Medulla oblongata (tissue), 1 donor: ENCODE measurements at regions not wholly inside any gene's neighbourhood (a gene's known extent, or its start where the extent isn't known, plus 50 kb on each side); places are given as distances from the start of the nearest gene placed in this dataset.

Experiments
- DNase-seq: peaks from one replicate; pipeline ENCODE4 v3.0.0-alpha.2; 2015; ENCODE audit errors: extremely low spot score

DNA sequence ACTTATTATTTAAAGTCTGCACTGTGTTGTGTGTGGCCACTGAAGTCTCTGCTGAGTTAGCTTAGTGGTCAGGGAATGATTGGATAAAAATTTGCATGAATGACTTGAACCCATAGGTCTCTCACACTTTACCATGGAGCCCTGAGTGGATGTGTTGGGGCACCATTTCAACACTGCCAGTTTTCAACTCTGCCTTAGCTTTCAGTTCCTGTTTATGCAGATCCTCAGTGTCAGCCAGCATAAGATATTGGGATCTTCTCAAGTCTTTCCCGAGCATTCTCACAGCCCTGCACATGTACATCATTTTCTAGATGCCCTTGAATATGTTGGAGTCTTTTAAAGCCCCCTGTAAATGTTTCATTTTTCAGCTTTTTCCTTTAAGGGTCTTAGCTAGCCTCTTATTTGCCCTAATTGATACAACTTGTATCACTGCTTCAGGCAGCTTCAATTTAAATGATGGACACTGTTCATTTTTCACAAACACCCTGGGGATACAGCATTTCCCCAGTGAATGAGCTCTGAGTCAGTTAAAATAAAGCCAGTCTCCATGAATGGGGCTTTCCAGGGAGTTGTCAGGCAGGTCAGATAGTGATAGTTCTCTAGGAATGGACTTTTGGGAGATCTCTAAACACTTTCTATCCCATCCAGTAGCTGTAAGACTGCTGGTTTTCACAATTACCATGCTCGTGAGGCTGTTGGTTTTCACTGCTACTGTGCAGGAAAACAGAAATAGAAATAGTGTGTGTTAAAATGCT lies 211.9 kb upstream of the PAPPA start:
- DNase-seq = no peak

DNA sequence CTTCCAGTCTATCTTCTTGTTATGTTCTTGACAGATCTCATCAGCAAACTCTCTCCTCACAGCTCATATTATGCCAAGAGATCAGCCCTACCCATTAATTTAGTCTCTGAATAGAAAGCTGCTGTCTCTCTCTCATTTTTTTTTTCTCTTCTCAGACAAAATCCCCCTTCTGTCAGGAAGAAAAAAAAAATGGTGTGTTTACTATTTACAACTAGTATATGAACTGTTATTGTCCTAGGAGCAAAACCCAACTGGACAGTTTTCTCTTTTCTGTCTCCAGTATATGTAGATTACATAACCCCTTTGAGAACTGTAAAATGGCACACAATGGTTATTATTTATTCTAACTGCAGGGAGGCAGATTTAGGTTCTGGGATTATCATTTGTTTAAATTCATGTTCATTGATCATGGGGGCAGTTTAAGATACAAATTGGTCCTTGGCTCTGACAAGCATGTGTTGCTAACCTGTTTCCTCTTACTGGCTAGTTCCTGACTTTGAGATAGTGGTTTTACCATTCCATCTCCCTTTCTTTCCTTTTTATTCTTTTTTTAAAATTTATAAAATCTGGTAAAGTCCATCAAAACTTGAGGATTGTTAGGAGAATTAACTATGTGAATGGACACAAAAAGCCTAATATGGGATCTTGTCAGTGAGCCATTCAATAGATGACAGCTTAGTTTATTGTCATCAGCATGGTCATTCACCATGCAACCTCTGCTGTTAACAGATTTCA lies 210.0 kb upstream of the PAPPA start:
- no peak for DNase-seq

DNA sequence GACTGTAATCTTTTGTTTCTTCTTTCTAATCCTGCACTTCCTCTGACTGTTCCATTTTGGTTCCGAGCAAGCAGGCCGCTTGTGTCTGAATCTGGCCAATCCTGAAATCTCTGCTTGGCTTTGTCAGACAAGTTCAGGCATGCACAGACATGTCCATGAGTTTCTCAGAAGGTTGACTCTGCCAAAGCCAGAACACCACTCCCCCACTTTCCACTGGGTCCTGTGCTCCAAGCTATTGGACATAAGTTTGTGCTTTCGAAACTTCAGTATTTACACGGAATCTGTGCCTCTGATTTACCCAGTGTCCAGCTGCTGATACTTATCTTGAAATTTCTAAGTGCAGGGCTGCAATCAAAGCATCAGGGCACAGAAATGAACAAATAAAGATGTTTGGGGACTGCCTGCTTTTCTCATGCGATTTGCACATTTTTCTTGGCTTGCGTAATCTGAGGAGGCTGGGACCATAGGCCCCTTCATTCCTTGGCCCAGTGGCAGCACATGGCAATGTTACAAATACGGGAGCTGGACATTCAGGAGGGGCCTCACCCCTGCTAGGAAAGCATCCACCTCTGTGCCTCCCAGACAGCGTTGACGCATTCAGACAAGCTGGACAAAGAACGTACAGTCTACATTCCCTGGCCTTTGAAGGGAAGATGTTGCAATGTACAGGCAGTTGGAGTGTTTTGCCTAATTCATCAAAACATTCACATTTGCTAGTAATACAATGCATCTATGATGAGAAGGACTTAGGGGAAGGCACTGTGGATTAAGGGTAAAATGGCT lies 209.2 kb upstream of the PAPPA start:
- peak; percentile 3 for DNase-seq

DNA sequence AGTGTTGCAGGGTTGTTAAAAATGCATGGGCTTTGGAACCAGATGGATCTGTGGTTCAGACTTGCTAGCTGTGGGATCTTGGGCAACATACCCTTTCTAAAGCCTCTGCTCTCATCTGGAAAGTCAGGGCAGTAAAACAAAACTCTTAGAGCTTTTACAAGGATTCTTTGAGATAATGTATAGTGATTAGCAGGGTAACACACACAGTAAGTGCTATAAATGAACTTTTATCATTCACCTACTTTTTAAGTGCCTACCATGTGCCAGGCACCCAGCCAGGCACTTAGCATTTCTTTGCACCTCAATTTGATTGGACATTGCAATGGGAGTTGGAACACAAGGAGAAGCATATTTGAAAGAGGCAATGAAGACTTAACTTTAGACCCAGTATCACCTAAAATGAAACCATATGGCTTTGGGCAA lies 208.6 kb upstream of the PAPPA start:
- no peak for DNase-seq

DNA sequence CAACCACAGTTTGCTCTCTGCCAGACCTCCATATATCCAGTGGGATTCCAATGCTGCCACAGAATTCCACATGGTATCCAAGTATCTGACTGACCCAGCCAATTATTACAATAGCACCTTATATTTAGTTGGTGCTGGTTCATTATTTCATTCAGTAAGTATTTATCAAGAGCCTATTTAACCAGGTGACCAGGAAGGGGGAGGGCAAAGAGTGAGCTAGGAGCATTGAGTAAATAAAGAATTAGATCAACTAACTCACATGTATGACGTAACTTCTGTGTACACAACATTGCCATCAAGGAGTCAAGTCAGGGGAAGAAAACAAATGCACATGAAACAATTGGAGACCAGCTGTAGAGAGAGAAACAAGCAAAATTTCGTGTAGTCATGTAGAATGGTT lies 207.1 kb upstream of the PAPPA start:
- no peak for DNase-seq

DNA sequence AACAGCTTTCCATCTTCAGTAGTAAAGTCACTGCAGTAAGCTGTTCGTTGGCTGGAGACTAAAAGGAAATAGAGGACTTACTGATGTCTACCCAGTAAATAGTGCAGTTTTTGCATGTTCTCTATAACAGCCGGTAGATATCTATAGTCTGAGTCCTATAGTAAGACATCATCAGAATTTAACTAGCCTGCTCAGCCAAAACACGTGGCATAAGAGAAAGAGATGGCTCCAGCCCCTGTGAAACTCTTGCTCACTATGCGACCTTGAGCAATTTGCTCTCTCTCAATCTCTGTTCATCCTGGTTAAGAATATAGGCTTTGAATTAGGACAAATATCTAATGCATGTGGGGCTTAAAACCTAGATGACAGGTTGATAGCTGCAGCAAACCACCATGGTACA lies 201.6 kb upstream of the PAPPA start:
- no peak for DNase-seq

DNA sequence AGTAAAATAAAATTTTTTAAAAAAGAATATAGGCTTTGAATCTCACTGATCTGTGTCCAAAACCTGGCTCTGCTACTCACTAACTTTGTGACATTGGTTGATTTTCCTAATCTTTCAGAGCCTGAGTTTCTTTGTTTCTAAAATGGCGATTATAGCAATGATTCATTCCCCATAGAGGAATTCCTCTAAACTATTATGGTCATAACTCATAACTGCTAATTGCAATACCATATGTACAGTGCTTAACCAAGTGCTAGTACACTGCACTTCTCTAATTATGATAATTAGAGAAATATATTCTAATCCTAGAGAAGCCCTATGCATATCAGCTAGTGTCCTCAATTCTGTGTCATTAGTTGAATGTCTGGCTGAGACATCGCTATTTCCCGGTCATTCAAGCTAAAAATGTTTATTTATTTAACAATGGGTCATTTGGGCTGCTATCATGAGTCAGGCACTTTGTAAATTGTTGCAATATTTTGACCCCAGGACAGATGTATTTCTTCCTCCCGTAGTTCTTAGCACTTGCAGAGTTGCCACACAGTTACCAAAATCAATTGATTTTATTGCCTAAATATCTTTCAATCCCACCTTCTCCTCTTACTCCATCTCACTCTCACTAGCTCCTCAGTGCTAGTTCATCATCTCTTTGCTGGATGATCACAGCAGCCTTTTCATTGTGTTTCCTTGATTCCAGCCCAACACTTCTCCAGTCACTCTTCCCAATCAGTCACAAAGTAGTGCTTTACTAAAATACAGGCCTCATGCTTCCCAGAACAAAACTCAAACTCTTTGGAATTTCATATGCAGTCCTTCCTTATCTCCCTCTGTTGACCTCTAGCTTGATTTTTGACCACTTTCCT lies 200.9 kb upstream of the PAPPA start:
- DNase-seq = no peak

DNA sequence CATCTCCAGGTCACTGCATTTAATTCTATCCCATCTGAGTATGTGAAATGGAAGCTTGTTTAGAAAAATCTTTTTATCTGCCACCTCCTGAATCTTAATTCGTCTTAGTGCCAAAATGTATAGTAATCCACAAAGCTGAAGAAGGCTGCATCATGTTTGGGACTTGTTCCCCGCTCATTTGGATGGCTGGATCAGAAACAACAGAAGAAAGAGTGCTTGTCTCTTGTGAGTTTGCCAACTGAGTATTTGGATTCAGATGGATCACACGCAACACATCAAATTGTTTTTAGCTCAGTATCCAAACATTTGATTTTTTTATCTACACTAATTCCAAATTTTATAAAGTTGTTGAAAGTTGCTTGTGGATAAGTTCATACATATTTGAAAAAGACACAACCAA lies 197.2 kb upstream of the PAPPA start:
- DNase-seq = no peak

DNA sequence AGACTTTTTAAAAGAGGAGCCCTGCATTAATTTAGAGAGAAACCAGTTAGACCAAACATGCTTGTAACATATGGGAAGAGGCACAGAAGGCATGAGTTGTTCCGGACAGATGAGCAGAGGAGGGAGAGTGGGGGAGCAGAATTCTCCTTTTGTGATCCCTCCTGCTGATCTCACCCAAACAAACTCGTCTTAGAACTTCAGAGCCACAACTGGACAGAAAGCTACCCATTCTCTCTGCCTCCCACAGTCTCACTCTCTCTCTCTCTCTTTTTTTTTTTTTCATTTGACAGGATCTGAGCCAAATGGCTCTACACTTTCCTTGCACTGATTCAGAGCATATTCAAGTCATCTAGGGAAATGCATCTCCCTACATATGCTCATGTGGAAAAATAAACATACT lies 196.0 kb upstream of the PAPPA start:
- no peak for DNase-seq

DNA sequence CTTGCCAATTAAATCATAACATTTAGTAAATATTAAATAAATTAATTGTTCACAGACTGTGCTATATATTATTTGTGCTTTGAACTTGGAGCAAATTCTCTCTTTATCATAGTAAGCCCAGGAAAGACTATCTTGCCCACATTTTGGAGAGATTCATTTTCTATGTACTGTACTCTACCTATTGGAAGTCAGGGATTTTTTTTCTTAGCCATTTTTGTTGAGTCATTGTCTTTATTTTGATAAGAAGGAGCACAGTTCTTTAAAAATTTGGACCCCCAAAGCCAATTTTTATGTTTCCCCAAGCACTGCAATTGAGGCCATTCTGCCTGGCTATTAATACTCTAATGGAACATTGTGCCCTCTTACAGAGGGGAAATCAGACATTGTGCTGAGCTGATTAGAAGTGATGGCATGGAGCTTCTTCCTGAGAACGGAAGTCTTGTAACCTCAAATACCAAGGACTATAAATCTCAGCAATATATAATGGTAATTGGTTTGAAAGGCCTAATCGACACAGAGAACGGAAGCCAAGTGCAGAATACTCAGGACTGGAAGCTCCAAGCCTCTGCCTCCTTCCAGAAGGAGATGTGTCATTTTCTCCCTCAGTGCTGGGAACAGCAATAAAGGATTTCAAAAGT lies 188.8 kb upstream of the PAPPA start:
- no peak for DNase-seq

DNA sequence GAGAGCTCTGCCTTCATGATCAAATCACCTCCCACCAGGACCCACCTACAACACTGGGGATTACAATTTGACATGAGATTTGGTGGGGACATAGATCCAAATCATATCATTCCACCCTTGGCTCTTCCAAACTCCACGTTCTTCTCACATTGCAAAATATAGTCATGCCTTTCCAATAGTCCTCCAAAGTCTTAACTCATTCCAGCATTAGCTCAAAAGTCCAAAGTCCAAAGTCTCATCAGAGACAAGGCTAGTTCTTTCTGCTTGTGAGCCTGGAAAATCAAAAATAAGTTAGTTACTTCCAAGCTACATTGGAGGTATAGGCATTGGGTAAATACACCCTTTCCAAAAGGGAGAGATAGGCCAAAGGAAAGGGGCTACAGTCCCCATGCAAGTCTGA lies 186.9 kb upstream of the PAPPA start:
- DNase-seq = no peak

DNA sequence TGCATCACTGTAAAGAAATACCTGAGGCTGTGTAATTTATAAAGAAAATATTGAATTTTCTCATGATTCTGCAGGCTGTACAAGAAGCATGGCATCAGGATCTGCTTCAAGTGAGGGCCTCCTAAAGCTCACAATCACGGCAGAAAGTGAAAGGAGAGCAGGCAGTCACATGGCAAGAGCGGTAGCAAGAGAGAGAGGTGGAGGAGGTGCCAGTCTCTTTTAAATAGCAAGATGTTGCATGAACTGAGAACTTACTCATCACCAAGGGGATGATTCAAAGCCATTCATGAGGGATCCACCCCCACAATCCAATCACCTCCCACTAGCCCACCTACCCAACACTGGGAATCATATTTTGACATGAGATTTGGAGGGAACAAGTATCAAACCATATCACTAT lies 184.5 kb upstream of the PAPPA start:
- DNase-seq = no peak

DNA sequence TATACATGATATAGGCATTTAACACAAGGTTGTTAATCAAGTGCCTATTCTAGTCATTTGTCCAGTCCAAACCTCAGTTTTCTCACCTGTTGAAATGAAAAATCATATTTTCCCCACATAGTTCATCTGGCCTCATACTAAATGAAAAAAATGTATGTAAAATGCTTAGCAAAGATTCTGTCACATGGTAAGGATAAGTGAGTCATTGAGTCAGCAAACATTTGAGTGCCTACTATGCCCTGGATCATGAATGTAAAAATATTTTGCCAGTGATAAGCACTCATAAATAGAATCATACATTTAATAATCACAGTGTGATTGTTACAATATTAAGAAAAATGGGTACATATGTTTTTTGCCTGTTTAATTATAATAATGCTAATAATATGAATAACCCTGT lies 181.2 kb upstream of the PAPPA start:
- no peak for DNase-seq

DNA sequence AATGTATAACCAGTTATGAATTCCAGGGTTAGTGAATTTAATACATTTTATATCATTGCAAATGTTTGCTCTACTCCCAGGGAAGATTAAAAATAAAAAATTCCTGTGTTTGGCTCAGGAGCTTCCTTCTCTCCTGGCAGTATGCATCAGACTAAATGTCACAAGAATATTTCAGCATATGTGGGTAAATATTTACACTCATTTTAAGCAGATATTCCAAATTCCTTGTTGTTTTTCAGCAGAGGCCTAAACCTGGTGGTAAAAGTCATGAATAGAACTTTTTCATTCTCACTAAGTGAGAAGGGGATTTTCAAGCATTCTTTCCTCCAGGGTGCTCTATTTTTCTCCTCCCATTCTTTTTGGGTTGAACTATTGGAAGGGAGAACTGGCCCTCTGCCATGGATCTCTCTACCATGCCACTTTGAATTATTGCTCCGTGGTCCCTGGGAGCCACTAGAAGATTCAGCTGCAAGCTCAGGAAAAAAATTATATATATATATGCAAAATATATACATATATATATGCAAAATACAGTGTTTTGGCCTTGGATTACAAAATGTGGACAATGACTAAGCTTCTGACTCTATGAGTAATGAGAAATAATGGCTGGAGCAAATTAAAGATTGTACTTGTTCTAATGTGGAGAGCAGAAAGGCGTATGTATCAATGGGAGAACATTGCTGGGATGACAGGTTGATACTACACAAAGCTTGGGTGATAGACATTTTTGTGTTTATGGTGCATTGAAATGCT lies 180.6 kb upstream of the PAPPA start:
- no peak for DNase-seq

DNA sequence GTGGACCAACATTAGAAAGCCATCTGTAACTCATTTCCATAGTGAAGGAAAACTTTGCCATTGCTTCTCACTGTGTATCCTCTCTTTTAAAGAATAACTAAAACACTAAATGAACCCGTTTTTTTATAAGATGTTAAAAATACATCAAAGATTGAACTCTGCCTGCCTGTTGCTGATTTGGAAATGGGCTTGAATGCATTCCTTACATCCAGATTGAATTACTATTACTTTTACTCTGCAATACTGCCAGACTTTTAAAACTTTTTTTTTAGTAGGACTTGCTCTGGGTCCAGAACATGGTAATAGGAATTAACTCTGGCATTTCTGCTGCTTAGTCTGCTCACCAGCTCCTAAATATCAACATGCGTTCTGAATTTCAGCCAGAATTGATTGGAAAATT lies 176.8 kb upstream of the PAPPA start:
- no peak for DNase-seq

DNA sequence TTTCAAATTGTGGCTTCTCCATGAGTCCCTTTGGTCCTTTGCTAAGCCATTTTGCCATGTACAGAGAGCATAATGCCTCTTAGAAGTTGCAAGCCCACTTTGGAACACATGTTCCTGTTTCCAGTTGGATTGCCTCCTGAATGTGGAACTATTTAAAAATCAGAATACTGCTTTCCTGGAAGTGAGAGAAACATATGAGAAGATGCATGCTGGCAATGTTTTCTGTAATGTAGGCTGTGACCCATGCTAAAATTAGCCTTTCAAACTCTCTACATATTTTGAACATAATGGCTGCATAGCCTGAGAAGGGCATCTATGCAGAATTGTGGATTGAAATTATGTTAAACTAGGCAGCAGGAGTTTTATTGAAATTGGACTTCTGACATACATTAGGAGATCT lies 175.5 kb upstream of the PAPPA start:
- no peak for DNase-seq

DNA sequence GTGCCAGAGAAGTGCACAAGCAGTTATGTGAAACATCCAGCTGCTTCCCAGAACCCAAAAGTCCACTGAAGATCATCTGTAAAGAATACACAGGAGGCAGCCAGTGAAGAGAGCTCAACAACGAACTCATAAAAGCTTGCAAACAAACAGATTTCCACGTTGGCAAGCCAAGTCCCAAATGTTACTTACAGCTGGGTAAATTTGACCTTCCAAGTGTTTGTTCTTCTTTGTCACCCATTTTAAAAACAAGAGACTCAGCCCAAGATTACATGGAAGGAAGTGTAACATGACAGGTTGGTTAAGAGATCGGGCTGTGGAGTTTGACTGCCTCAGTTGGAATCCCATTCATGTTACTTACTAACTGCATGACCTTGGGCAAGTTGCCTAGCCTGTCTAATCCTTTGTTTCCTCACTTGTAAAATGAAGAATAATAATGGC lies 174.9 kb upstream of the PAPPA start:
- no peak for DNase-seq

DNA sequence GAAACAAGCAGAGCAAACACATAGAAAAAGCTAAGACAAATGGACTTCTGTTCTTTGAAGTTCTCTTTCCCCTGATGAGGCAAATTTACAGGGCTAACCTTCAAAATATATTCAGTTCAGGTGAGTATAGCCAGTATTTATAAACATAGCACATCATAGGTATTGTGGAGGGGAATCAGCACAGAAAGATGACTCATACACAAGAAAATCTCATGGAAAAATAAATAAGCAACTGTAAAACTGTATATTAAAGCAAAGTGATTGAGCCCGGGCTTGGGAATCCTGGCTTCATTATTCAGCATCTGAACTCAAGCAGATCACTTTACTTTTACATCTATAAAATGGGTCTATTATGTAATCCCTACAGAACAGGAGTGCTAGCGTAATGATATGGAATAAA lies 173.5 kb upstream of the PAPPA start:
- DNase-seq = no peak

DNA sequence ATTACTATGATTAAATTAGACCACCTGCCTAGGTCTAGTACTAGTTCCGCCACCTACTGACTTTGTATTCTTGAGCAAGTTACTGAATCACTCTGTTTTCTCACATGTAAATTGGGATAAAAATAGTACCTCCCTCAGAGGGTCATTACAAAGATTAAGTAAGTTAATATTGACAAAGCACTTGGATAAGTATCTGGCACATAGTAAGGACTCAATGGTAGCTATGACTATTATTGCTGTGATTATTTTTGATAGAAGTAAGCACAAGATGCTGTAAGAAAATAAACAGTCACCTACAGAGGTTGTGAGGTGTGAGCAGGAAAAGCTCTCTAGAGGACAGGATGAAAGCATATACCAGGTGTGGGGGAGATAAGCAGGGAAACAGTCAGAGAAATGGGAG lies 173.1 kb upstream of the PAPPA start:
- DNase-seq = no peak

DNA sequence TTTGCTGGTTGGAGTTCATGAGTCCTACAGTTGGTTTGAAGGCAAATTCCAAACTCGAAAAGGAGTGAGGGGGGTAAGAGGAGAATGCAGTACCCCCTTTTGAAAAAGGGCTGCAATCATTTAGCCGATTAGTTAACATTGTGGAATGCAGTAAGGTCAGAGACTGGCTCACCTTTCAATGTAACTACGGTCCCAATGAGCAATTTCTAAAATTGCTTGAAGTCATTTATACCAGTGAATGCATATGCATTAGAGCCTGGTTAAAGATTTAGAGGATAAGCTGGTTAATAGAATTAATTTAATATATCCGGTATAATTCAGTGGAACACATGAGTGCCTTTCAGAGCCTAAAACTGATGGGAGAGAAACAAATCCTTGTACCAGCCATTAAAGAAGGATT lies 172.6 kb upstream of the PAPPA start:
- no peak for DNase-seq

DNA sequence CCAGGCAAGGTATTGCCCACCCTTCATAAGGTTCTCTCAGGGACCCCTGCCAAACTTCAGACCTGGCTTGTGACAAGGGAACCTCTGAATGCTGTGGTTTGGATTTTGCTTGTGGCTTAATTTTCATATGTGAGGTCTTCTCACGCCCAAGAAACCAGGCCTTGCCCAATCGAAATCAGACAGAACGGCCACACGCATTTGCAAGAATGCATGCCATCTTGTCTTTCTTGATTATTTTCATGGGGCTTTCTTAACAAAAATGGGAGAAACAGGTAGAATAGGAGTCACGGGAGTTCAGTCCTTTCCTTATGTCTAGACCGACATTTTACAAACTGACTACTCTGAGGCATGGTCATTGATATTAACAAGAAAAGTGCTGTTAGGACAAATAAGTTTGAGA lies 170.2 kb upstream of the PAPPA start:
- DNase-seq = no peak
